Naive B cell (primary cell): ENCODE measurements at regions not wholly inside any gene's neighbourhood (a gene's known extent, or its start where the extent isn't known, plus 50 kb on each side); places are given as distances from the start of the nearest gene placed in this dataset.
"Not testable (repeated sequence)": the region's sequence is repeated elsewhere in the genome, so short reads cannot be mapped to it uniquely, and the experiment has no call there.

ENCODE experiments used
- ATAC-seq, 2 donors: fragments of 150-1000 bp; cut with Tn5 transposase; 2 replicates each; pipeline ENCODE4 v1.10.0; 2021; ENCODE audit warnings: low read depth in 2 of 2, mild to moderate bottlenecking in 2 of 2, moderate library complexity in 2 of 2
- DNase-seq: peaks from one replicate; pipeline ENCODE4 v3.0.0; 2022
- H3K27ac Mint-ChIP-seq, 6 donors: one replicate each; pipeline ENCODE4 v1.8.0; 2020 to 2022; ENCODE audit warnings: mild to moderate bottlenecking in 6 of 6, mixed read lengths in 6 of 6, moderate library complexity in 5 of 6, inconsistent platforms in 2 of 6
- H3K27me3 Mint-ChIP-seq, 3 donors: one replicate each; pipeline ENCODE4 v1.8.0; 2021 to 2022; ENCODE audit warnings: mixed read lengths in 3 of 3, mild to moderate bottlenecking in 1 of 3
- H3K36me3 Mint-ChIP-seq, 2 donors: one replicate each; pipeline ENCODE4 v1.8.0; 2020 to 2022; ENCODE audit warnings: mixed read lengths in 2 of 2, inconsistent platforms in 1 of 2, mild to moderate bottlenecking in 1 of 2
- H3K4me1 Mint-ChIP-seq, 3 donors: one replicate each; pipeline ENCODE4 v1.8.0; 2020 to 2022; ENCODE audit warnings: mixed read lengths in 3 of 3, inconsistent platforms in 1 of 3, mild to moderate bottlenecking in 1 of 3, moderate library complexity in 1 of 3
- H3K4me3 Mint-ChIP-seq, 8 donors: one replicate each; pipeline ENCODE4 v1.8.0; 2020 to 2022; ENCODE audit warnings: mild to moderate bottlenecking in 8 of 8, mixed read lengths in 8 of 8, moderate library complexity in 8 of 8, inconsistent platforms in 2 of 8
- H3K9me3 Mint-ChIP-seq, 7 donors: one replicate each; pipeline ENCODE4 v1.8.0; 2020 to 2022; ENCODE audit warnings: mixed read lengths in 7 of 7, mild to moderate bottlenecking in 5 of 7, inconsistent platforms in 2 of 7, moderate library complexity in 1 of 7

DNA sequence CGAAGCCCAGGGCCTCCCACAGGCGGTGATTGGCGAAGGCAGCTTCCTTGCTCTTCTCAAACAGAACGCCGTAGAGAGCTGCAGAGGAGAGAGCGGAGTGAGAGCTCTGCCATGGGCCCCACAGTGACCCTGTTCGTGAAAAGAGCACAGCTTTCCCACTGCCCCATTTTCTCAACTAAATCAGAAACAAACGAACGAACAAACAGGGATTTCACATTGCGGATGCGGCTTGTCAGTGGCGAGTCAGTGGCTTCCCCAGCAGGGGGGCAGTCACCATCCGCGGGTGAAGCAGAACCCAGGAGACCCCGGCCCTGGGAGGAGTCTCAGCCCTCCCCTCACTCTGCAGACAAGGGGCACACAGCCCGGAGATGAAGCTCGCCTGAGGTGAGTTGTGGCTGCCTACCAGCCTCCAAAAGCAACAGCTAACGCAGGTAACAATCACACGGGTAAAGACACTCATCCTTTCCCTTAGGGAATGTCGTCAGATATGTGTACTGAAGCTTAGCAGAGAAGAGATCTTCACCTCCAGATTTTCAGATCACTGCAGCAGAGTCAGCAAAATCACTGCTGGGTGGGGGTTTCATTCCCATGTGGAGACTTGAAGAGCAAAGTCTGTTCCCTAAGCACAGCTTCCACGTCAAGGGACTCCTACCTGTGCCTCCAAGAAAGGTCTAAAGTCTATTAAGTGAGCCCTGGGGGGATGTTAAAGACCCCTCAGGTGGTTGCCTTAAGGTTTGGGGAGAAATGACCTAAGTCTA, 51.2 kb upstream of the GPR31 start:
- H3K9me3 Mint-ChIP-seq: no peaks in the 10 kb centered on the region
- peaks cover 0 to 8% (median 0%) of the 10 kb centered on the region in 3 donors for H3K4me1 Mint-ChIP-seq

DNA sequence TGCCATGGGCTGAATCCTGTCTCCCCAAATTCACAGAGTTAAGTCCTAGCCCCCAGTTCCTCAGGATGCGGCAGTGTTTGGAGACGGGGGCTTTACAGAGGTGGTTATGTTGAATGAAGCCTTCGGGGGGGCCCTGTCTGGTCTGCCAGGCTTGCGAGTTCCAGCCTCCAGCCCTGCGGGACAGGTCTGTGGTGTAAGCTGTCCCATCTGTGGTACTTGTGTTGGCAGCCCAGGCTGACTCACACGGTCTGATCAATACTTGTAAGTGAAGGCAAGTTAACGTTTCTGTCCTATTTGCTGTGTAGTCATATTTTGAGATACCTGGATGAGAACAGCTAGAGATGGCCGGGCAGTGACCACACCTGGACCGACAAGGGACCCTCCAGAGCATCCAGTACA, 51.8 kb upstream of the GPR31 start:
- Mint-ChIP-seq H3K36me3 (no peaks in the 10 kb centered on the region), H3K27me3 (peaks cover 8 to 36% (median 19%) of the 10 kb centered on the region in 3 donors), H3K4me1 (peaks cover 0 to 8% (median 0%) of the 10 kb centered on the region in 3 donors), H3K27ac (no peak overlapping the region), H3K9me3 (no peaks in the 10 kb centered on the region), H3K4me3 (no peak overlapping the region)
- ATAC-seq: no peak
- no peak for DNase-seq

More for the DNA sequence above, 51.2 kb upstream of the GPR31 start:
- DNase-seq: no peak
- no peaks in the 10 kb centered on the region for H3K36me3 Mint-ChIP-seq
- peaks cover 8 to 36% (median 19%) of the 10 kb centered on the region in 3 donors for H3K27me3 Mint-ChIP-seq
- no peak overlapping the region for H3K27ac Mint-ChIP-seq
- no peak overlapping the region for H3K4me3 Mint-ChIP-seq
- ATAC-seq: no peak

DNA sequence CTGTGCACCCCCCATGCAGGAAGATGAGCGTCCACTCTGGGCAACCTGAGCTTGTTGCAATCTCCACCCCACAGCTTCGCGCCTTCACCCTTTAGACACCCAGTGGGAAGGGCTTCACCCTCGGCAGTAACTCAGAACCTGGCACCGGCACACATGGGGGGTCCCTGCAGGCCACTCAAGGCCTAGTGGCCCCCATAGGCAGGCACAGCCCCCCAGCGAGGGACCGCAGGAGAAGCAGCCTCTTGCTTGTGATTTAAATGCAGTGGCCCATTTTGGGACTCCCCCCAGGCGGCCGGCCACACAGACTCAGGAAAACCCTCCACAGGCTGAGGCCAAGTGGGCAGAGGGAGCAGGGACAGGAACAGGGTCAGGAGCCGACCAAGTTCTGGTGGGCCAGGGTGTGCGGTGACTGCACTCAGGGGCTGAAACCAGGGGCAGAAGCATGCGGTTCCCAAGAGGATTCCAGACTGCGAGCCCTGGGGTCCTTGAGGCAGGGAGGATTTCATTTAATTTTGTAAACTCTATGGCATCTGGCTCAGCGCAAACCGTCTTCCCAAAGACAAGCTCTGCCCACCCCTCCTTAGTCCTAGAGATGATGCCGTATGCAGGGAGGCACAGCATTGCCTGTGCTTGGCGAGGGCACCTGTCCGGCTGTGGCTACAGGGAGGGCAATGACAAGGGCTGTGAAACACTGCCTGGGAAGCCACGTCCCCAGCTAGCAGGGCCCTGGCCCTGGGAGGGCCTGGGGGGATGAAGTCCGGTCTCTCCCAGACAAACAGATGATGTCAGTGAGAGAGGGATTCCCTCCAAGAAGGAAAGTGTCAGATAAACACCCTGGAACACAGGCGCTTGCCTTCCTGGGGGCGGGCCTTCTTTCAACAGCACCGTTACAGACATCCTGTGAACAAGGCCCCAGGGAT, 52.9 kb upstream of the GPR31 start:
- Mint-ChIP-seq H3K27me3 (peaks cover 8 to 36% (median 19%) of the 10 kb centered on the region in 3 donors), H3K36me3 (no peaks in the 10 kb centered on the region), H3K9me3 (no peaks in the 10 kb centered on the region), H3K4me3 (no peak overlapping the region), H3K27ac (peak overlapping the region in 1 of 6 donors; percentile 49), H3K4me1 (peaks cover 0 to 8% (median 0%) of the 10 kb centered on the region in 3 donors)
- ATAC-seq: no peak
- DNase-seq: no peak

- no peaks in the 10 kb centered on the region for H3K36me3 Mint-ChIP-seq
- H3K4me1 Mint-ChIP-seq: peaks cover 0 to 6% (median 0%) of the 10 kb centered on the region in 3 donors
- no peak overlapping the region for H3K27ac Mint-ChIP-seq
- ATAC-seq (no peak), DNase-seq (no peak)
- no peaks in the 10 kb centered on the region for H3K9me3 Mint-ChIP-seq
- H3K27me3 Mint-ChIP-seq: peaks cover 7 to 32% (median 17%) of the 10 kb centered on the region in 3 donors
- no peak overlapping the region for H3K4me3 Mint-ChIP-seq
These were observed 53.5 kb upstream of the GPR31 start for GRCh38 chr6:167211295-167211648.

DNA sequence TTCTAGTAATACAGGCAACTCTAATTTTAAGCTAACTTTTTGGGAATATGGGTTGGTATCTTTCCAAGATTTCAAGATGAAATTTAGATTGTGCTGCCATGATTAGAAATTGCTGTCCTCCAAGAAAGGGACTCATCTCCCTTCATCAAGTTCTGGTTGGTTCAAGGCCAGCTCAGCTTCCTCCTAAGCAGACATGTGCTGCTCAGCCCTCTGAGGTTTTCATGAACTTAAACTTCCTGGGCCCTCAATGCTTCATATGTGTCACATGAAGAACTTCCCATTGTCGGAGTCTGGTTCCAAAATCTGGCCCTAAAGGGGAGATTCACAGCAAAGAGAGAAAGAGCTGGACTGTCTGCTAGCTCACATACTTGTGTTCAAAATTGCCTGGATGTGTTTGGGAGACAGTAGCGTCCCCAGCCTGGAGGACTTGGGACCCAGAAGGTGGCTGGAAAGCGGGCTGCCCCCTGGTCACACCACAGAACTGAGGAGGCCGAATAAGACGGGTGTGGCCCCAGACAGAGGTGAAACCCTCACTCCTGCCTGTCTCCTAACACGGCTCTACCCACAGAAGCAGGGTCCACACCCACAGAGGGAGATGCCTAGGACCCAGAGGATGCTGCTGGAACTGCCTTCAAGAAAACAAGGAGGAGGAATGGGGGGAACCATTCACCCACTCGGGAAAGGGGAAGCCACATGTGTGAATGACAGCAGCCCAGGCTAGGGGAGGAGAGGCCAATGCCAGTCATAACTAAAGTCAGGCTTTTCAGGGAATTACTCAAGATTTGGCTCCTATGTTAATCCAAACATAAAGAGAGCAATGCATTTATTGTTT, 54.3 kb upstream of the GPR31 start:
- no peak for DNase-seq
- no peak for ATAC-seq
- no peaks in the 10 kb centered on the region for H3K36me3 Mint-ChIP-seq
- no peaks in the 10 kb centered on the region for H3K9me3 Mint-ChIP-seq
- peaks cover 4 to 23% (median 8%) of the 10 kb centered on the region in 3 donors for H3K27me3 Mint-ChIP-seq
- H3K27ac Mint-ChIP-seq: no peak overlapping the region
- H3K4me1 Mint-ChIP-seq: peaks cover 0 to 3% (median 0%) of the 10 kb centered on the region in 3 donors
- H3K4me3 Mint-ChIP-seq: no peak overlapping the region

DNA sequence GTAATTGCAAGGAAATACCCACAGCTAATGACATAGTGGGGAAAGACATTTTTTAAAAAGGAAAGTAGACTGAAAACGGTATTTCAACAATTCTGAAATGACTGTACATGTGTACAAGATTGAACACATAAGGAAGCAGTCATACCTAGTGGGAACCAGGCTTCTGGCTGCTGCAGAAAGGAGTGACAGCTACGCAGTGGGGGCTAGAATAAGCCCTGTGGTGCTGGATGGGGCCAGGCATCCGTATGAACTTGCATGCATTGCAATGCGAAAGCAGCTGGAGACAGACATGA, 54.9 kb upstream of the GPR31 start:
- Mint-ChIP-seq H3K9me3 (no peaks in the 10 kb centered on the region), H3K4me1 (no peaks in the 10 kb centered on the region), H3K27me3 (peaks cover 4 to 18% (median 8%) of the 10 kb centered on the region in 3 donors), H3K4me3 (no peak overlapping the region), H3K36me3 (no peaks in the 10 kb centered on the region), H3K27ac (no peak overlapping the region)
- DNase-seq (no peak), ATAC-seq (no peak)

GRCh38 chr6:167214206-167214605, 56.4 kb upstream of the GPR31 start:
- Mint-ChIP-seq H3K27me3 (peaks cover 4 to 19% (median 10%) of the 10 kb centered on the region in 3 donors), H3K4me3 (no peak overlapping the region), H3K36me3 (no peaks in the 10 kb centered on the region), H3K4me1 (no peaks in the 10 kb centered on the region), H3K9me3 (no peaks in the 10 kb centered on the region), H3K27ac (no peak overlapping the region)
- no peak for DNase-seq
- no peak for ATAC-seq

DNA sequence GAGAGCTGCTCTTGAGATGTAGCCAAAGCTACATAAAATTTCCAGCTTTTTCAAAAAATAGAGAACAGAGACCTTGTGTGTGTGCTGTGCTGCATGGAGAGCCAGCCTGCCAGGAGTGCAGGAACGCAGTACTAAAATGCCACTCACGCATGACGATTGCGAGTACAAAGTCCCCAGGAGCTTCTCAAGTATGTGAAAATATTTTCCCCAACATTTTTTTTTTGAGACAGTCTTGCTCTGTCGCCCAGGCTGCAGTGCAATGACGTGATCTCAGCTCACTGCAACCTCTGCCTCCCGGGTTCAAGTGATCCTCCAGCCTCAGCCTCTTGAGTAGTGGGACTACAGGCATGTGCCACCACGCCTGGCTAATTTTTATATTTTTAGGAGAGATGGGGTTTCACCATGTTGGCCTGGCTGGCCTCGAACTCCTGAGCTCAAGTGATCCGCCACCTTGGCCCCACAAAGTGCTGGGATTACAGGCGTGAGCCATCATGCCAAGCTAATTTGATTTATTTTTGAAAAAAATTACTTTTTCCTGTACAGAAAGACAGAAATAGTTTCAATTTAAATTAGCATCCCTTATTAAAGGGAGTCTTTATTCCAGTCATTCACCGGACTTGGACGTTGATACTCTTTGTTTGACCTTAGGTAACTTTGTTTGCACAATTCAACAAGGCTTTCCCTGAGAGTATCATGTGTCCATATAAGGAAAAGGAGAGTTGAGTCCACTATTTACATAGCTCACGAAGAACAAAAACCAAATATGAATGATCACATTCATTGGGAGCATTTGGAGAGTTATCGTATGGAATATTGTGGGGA, 57.9 kb upstream of the GPR31 start:
- H3K9me3 Mint-ChIP-seq: not testable (repeated sequence)

DNA sequence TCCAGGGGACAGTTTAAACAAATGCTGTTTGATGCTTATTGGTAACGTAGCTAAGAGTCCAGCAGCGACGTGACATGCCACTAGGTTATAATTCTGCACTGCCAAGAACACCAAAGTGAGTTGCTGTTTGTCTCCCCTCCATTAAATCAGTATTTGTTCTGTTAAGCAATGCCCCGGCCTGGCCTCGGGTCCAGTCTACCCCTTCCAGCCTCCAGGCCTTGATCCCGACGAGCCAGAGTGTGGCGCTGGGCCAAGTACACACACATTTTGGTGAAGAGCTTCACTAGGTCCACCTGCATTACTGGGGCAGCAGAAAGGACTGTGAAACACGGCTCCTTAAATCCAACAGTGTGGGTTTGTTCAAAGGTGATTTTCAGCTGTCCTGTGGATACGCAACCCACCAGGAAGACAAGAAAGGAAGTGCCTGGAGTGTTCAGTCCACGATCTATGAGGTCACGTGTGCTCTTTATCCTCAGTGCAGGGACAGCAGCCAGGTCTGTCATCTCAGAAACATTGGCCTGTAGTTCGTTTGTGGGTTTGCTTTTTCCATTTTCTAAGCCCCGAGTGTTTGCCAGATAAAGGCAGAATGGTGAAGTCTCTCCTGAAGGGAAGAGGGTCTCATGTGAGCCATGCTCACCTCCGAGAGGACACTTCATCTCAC, 58.7 kb upstream of the GPR31 start:
- H3K27ac Mint-ChIP-seq, DNase-seq, H3K4me3 Mint-ChIP-seq, H3K9me3 Mint-ChIP-seq, H3K36me3 Mint-ChIP-seq, ATAC-seq, H3K4me1 Mint-ChIP-seq: not testable (repeated sequence)
- H3K27me3 Mint-ChIP-seq: peaks cover 4 to 17% (median 10%) of the 10 kb centered on the region in 3 donors

More for the DNA sequence above, 57.9 kb upstream of the GPR31 start:
- peaks cover 4 to 17% (median 9%) of the 10 kb centered on the region in 3 donors for H3K27me3 Mint-ChIP-seq
- not testable (repeated sequence) for DNase-seq, ATAC-seq, H3K4me3 Mint-ChIP-seq, H3K4me1 Mint-ChIP-seq, H3K36me3 Mint-ChIP-seq, H3K27ac Mint-ChIP-seq

DNA sequence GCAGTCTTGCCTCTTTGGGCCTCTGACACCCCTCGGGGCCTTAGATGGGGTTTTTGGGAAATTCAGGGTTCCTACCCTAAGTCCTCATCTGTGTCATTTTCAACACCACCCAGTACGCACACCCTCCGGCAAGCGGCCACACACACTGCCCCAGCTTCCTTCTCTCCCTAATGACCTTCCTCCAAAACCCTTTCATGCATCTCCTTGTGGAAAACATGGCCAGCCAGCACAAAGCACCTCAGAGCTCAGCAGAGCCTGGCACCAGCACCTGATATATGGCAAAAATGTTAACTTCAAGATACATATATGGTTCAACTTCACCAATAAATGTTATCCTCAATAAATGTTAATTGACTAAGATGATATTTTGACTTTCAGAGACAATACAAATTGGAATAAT, 59.3 kb upstream of the GPR31 start:
- H3K27me3 Mint-ChIP-seq: peaks cover 4 to 17% (median 15%) of the 10 kb centered on the region in 3 donors
- ATAC-seq, H3K4me1 Mint-ChIP-seq, DNase-seq, H3K27ac Mint-ChIP-seq, H3K4me3 Mint-ChIP-seq, H3K9me3 Mint-ChIP-seq, H3K36me3 Mint-ChIP-seq: not testable (repeated sequence)

- peak; percentile 16 for DNase-seq
- H3K4me3 Mint-ChIP-seq, H3K4me1 Mint-ChIP-seq, H3K9me3 Mint-ChIP-seq, H3K36me3 Mint-ChIP-seq: not testable (repeated sequence)
- H3K27me3 Mint-ChIP-seq: peaks cover 2 to 15% (median 9%) of the 10 kb centered on the region in 3 donors
- H3K27ac Mint-ChIP-seq: peak overlapping the region in 1 of 6 donors; percentile 65
- peak; percentile 65 to 69 for ATAC-seq
These were observed 60.4 kb upstream of the GPR31 start for GRCh38 chr6:167217951-167218759.

GRCh38 chr6:167219079-167219478, 61.3 kb upstream of the GPR31 start:
- ATAC-seq, DNase-seq, H3K4me3 Mint-ChIP-seq, H3K9me3 Mint-ChIP-seq, H3K4me1 Mint-ChIP-seq, H3K27ac Mint-ChIP-seq, H3K36me3 Mint-ChIP-seq: not testable (repeated sequence)
- peaks cover 2 to 15% (median 9%) of the 10 kb centered on the region in 3 donors for H3K27me3 Mint-ChIP-seq
